Activated CD4-positive, alpha-beta memory T cell treated with anti-CD3 and anti-CD28 coated beads, Interleukin-2, amount 10 ng/mL, durations not matched to agents 7 days and 5 days (primary cell): ENCODE measurements at regions not wholly inside any gene's neighbourhood (a gene's known extent, or its start where the extent isn't known, plus 50 kb on each side); places are given as distances from the start of the nearest gene placed in this dataset.
"Not testable (repeated sequence)": the region's sequence is repeated elsewhere in the genome, so short reads cannot be mapped to it uniquely, and the experiment has no call there.

Experiments used
- CTCF ChIA-PET: fragments of 350-600 bp; sonication (Branson Sonifier 250); formaldehyde crosslinking; loops from one replicate; lab custom pipeline; 2021; ENCODE audit warnings: antibody characterized with exemption, inconsistent platforms; lab: Charles Lee
- POLR2A ChIA-PET: fragments of 350-600 bp; sonication (Branson Sonifier 250); formaldehyde crosslinking; loops from one replicate; lab custom pipeline; 2021; ENCODE audit warnings: antibody characterized with exemption; lab: Charles Lee
- DNase-seq: peaks from one replicate; pipeline ENCODE4 v3.0.0-alpha.2; 2020
- H3K27ac Mint-ChIP-seq: one replicate; pipeline ENCODE4 v1.8.0; 2021; ENCODE audit warnings: mild to moderate bottlenecking, mixed read lengths
- H3K27me3 Mint-ChIP-seq: one replicate; pipeline ENCODE4 v1.8.0; 2021; ENCODE audit warnings: mixed read lengths
- H3K36me3 Mint-ChIP-seq: one replicate; pipeline ENCODE4 v1.8.0; 2021; ENCODE audit warnings: low read depth, mixed read lengths
- H3K4me1 Mint-ChIP-seq: one replicate; pipeline ENCODE4 v1.8.0; 2021; ENCODE audit warnings: mixed read lengths
- H3K4me3 Mint-ChIP-seq: one replicate; pipeline ENCODE4 v1.8.0; 2021; ENCODE audit warnings: mild to moderate bottlenecking, mixed read lengths
- H3K9me3 Mint-ChIP-seq: one replicate; pipeline ENCODE4 v1.8.0; 2021; ENCODE audit warnings: mixed read lengths

- no peaks in the 10 kb centered on the region for H3K4me1 Mint-ChIP-seq
- no peak overlapping the region for H3K27ac Mint-ChIP-seq
- no peaks in the 10 kb centered on the region for H3K36me3 Mint-ChIP-seq
- POLR2A ChIA-PET: no interaction called here
- peaks cover 4% of the 10 kb centered on the region for H3K9me3 Mint-ChIP-seq
- no peaks in the 10 kb centered on the region for H3K27me3 Mint-ChIP-seq
- CTCF ChIA-PET: no interaction called here
- no peak for DNase-seq
- H3K4me3 Mint-ChIP-seq: no peak overlapping the region
These were observed 1666.1 kb downstream of the SLITRK1 start for GRCh38 chr13:82216165-82216564.

DNA sequence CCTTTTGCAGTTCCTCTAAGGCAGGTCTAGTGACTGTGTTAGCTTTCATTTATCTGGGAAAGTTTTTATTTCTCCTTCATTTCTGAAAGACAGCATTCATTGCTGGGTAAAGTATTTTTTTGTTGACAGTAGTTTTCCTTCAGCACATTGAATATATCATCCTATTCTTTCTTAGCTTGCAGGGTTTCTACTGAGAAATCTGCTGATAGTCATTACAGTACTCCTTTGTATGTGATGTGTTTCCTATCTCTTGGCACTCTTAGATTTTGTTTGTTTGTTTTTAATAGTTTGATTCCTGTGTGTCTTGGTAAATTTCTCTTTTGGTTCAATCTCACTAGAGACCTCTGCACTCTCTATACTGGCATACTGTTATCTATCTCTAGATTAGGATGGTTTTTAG, 1667.9 kb downstream of the SLITRK1 start:
- H3K27me3 Mint-ChIP-seq: no peaks in the 10 kb centered on the region
- H3K4me3 Mint-ChIP-seq: no peak overlapping the region
- H3K36me3 Mint-ChIP-seq: no peaks in the 10 kb centered on the region
- ChIA-PET POLR2A (no interaction called here), CTCF (no interaction called here)
- no peak for DNase-seq
- no peaks in the 10 kb centered on the region for H3K4me1 Mint-ChIP-seq
- H3K27ac Mint-ChIP-seq: no peak overlapping the region
- peaks cover 8% of the 10 kb centered on the region for H3K9me3 Mint-ChIP-seq

- peaks cover 7% of the 10 kb centered on the region for H3K9me3 Mint-ChIP-seq
- H3K36me3 Mint-ChIP-seq: no peaks in the 10 kb centered on the region
- H3K27me3 Mint-ChIP-seq: no peaks in the 10 kb centered on the region
- no peak for DNase-seq
- POLR2A ChIA-PET: no interaction called here
- no peak overlapping the region for H3K4me3 Mint-ChIP-seq
- no peaks in the 10 kb centered on the region for H3K4me1 Mint-ChIP-seq
- CTCF ChIA-PET: no interaction called here
- no peak overlapping the region for H3K27ac Mint-ChIP-seq
These were observed 1676.0 kb downstream of the SLITRK1 start for GRCh38 chr13:82206241-82206640.

- no peaks in the 10 kb centered on the region for H3K36me3 Mint-ChIP-seq
- POLR2A ChIA-PET: no interaction called here
- no peak for DNase-seq
- no peaks in the 10 kb centered on the region for H3K4me1 Mint-ChIP-seq
- no peaks in the 10 kb centered on the region for H3K27me3 Mint-ChIP-seq
- peaks cover 4% of the 10 kb centered on the region for H3K9me3 Mint-ChIP-seq
- H3K27ac Mint-ChIP-seq: no peak overlapping the region
- H3K4me3 Mint-ChIP-seq: no peak overlapping the region
- CTCF ChIA-PET: no interaction called here
These were observed 1679.9 kb downstream of the SLITRK1 start for GRCh38 chr13:82202398-82202797.

- H3K9me3 Mint-ChIP-seq: peaks cover 3% of the 10 kb centered on the region
- POLR2A ChIA-PET: no interaction called here
- CTCF ChIA-PET: no interaction called here
These were observed 1686.2 kb downstream of the SLITRK1 start for GRCh38 chr13:82196087-82196486.

GRCh38 chr13:82187227-82187626, 1695.0 kb downstream of the SLITRK1 start:
- Mint-ChIP-seq H3K4me1 (no peaks in the 10 kb centered on the region), H3K4me3 (no peak overlapping the region), H3K27ac (no peak overlapping the region), H3K27me3 (no peaks in the 10 kb centered on the region), H3K36me3 (no peaks in the 10 kb centered on the region), H3K9me3 (peaks cover 3% of the 10 kb centered on the region)
- CTCF ChIA-PET: no interaction called here
- POLR2A ChIA-PET: no interaction called here
- no peak for DNase-seq

More at GRCh38 chr13:82196087-82196486, 1686.2 kb downstream of the SLITRK1 start:
- H3K27me3 Mint-ChIP-seq: no peaks in the 10 kb centered on the region
- H3K4me3 Mint-ChIP-seq: no peak overlapping the region
- no peak for DNase-seq
- H3K36me3 Mint-ChIP-seq: no peaks in the 10 kb centered on the region
- no peaks in the 10 kb centered on the region for H3K4me1 Mint-ChIP-seq
- no peak overlapping the region for H3K27ac Mint-ChIP-seq

DNA sequence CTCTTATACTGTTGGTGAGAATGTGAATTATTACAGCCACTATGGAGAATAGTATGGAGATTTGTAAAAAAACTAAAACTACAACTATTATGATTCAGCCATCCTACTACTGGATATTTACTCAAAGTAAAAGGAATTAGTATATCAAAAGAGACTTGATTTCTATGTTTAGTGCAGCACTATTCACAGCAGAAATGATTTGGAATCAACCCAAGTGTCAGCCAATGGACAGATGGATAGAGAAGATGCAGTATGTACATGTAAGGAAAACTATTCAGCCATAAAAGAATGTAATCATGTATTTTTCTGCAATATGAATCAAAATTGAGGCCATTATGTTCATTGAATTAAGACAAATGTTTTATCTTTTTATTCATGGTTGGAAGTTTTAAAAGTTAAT, 1705.5 kb downstream of the SLITRK1 start:
- CTCF ChIA-PET: no interaction called here
- POLR2A ChIA-PET: no interaction called here
- peaks cover 9% of the 10 kb centered on the region for H3K9me3 Mint-ChIP-seq
- no peaks in the 10 kb centered on the region for H3K27me3 Mint-ChIP-seq
- no peaks in the 10 kb centered on the region for H3K4me1 Mint-ChIP-seq
- H3K27ac Mint-ChIP-seq: no peak overlapping the region
- no peaks in the 10 kb centered on the region for H3K36me3 Mint-ChIP-seq
- no peak for DNase-seq
- H3K4me3 Mint-ChIP-seq: no peak overlapping the region

DNA sequence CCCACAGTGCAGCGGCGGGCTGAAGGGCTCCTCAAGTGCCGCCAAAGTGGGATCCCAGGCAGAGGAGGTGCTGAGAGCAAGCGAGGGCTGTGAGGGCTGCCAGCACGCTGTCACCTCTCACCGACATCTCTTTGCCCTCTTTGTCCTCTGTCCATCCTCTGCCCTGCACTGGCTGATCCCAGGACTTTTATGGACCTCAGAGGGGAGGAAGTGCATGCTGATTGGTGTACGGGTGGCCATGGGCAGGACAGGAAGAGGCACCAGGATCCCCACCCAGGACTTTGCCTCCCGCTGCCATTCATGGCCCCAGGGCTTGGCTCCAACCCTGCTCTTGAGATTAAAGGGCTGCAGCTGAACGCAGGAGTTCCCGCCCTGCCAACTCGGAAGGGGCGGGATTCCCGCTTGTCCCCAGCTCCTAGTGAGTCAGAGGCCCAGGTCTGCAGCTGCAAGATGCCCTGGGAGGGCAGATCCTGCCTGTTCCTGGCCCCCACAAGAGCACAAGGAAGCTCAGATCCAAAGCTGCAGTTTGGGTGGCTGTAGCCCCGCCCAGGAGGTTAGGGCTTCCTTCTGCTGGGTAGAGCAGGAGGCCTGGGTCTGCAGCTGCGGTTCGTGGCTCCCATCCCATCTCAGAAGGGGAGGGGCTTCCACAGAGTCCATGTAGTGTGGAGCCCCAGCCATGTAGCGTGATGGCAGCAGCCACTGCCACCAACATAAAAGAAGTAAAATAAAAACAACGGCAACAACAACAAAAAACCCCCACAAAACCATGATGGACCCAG, 1716.7 kb downstream of the SLITRK1 start:
- no peak overlapping the region for H3K27ac Mint-ChIP-seq
- peaks cover 17% of the 10 kb centered on the region for H3K9me3 Mint-ChIP-seq
- no peak for DNase-seq
- H3K36me3 Mint-ChIP-seq: no peaks in the 10 kb centered on the region
- POLR2A ChIA-PET: no interaction called here
- CTCF ChIA-PET: no interaction called here
- H3K4me3 Mint-ChIP-seq: no peak overlapping the region
- H3K27me3 Mint-ChIP-seq: no peaks in the 10 kb centered on the region
- no peaks in the 10 kb centered on the region for H3K4me1 Mint-ChIP-seq

DNA sequence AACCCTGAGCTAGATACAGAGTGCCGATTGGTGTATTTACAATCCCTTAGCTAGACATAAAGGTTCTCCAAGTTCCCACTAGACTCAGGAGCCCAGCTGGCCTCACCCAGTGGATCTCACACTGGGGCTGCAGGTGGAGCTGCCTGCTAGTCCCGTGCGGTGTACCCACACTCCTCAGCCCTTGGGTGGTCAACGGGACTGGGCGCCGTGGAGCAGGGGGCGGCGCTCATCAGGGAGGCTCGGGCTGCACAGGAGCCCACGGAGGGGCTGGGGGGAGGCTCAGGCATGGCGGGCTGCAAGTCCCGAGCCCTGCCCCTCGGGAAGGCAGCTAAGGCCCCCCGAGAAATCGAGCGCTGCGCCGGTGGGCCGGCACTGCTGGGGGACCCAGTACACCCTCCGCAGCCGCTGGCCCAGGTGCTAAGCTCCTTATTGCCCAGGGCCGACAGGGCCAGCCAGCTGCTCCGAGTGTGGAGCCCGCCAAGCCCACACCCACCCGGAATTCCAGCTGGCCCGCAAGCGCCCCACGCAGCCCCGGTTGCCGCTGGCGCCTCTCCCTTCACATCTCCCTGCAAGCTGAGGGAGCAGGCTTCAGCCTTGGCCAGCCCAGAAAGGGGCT, 1717.4 kb downstream of the SLITRK1 start:
- CTCF ChIA-PET, H3K27ac Mint-ChIP-seq, H3K4me1 Mint-ChIP-seq, H3K36me3 Mint-ChIP-seq, H3K4me3 Mint-ChIP-seq, POLR2A ChIA-PET, DNase-seq, H3K27me3 Mint-ChIP-seq: not testable (repeated sequence)
- H3K9me3 Mint-ChIP-seq: peaks cover 13% of the 10 kb centered on the region

- CTCF ChIA-PET: no interaction called here
- POLR2A ChIA-PET: no interaction called here
- H3K9me3 Mint-ChIP-seq: peaks cover 7% of the 10 kb centered on the region
- H3K4me1 Mint-ChIP-seq: no peaks in the 10 kb centered on the region
- no peaks in the 10 kb centered on the region for H3K27me3 Mint-ChIP-seq
- H3K36me3 Mint-ChIP-seq: no peaks in the 10 kb centered on the region
- DNase-seq: no peak
- no peak overlapping the region for H3K27ac Mint-ChIP-seq
- H3K4me3 Mint-ChIP-seq: no peak overlapping the region
These were observed 1734.7 kb downstream of the SLITRK1 start for GRCh38 chr13:82147526-82147925.

GRCh38 chr13:82136880-82137279, 1745.4 kb downstream of the SLITRK1 start:
- Mint-ChIP-seq H3K4me3 (no peak overlapping the region), H3K36me3 (no peaks in the 10 kb centered on the region), H3K27ac (no peak overlapping the region), H3K27me3 (no peaks in the 10 kb centered on the region), H3K9me3 (peaks cover 7% of the 10 kb centered on the region), H3K4me1 (no peaks in the 10 kb centered on the region)
- ChIA-PET POLR2A (no interaction called here), CTCF (no interaction called here)
- DNase-seq: no peak

- no peak overlapping the region for H3K27ac Mint-ChIP-seq
- H3K27me3 Mint-ChIP-seq: no peaks in the 10 kb centered on the region
- H3K4me1 Mint-ChIP-seq: no peaks in the 10 kb centered on the region
- ChIA-PET POLR2A (no interaction called here), CTCF (no interaction called here)
- H3K4me3 Mint-ChIP-seq: no peak overlapping the region
- peaks cover 2% of the 10 kb centered on the region for H3K9me3 Mint-ChIP-seq
- no peaks in the 10 kb centered on the region for H3K36me3 Mint-ChIP-seq
- no peak for DNase-seq
These were observed 1753.0 kb downstream of the SLITRK1 start for GRCh38 chr13:82129281-82129680.

- POLR2A ChIA-PET: no interaction called here
- Mint-ChIP-seq H3K27me3 (no peaks in the 10 kb centered on the region), H3K9me3 (peaks cover 7% of the 10 kb centered on the region)
These were observed 1763.7 kb downstream of the SLITRK1 start for GRCh38 chr13:82118589-82118988.

DNA sequence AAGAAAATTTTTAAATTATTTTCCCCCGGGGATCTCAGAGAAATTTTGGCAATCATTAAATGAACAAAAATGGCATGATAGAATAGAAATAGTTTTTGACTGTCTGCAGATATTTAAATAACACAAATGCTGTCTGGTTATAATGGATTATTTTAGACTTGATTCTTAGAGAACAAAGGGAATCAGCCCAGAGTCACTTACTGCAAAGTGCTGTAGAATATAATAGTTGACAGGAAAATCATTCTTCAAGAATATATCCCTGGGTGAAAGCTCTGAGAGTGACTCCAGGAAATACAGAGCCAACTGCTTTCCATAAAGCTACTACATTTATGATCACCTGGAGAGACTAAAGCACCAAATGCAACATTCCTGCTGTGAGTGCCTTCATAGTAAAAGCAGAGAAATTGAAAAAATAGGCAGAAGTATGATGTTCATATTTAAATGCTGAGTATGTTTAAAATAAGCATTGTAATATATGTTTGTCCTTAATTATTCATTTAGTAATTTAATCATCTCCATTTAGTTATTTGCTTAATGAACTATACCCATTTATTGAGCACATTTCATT, 1765.8 kb downstream of the SLITRK1 start:
- H3K27me3 Mint-ChIP-seq: no peaks in the 10 kb centered on the region

More at GRCh38 chr13:82118589-82118988, 1763.7 kb downstream of the SLITRK1 start:
- Mint-ChIP-seq H3K4me1 (no peaks in the 10 kb centered on the region), H3K4me3 (no peak overlapping the region), H3K27ac (no peak overlapping the region), H3K36me3 (no peaks in the 10 kb centered on the region)
- CTCF ChIA-PET: no interaction called here
- no peak for DNase-seq

More for the DNA sequence above, 1765.8 kb downstream of the SLITRK1 start:
- Mint-ChIP-seq H3K4me1 (no peaks in the 10 kb centered on the region), H3K4me3 (no peak overlapping the region), H3K27ac (no peak overlapping the region), H3K36me3 (no peaks in the 10 kb centered on the region), H3K9me3 (peaks cover 3% of the 10 kb centered on the region)
- no peak for DNase-seq
- ChIA-PET POLR2A (no interaction called here), CTCF (no interaction called here)
